ENCODE measurements at regions not wholly inside any gene's neighbourhood (a gene's known extent, or its start where the extent isn't known, plus 50 kb on each side); places are given as distances from the start of the nearest gene placed in this dataset.

GRCh38 chr1:90386899-90387720 is 330.0 kb downstream of the BARHL2 start:
- no peaks in the 10 kb centered on the region for H3K36me3 ChIP-seq (ENCODE audit: control insufficient read depth in 1 of 2, insufficient read depth in 2 of 2, low read length in 2 of 2)
- no TSS peak for BruUV-seq (replicated peaks)
- CTCF ChIA-PET: no interaction called here
- no peak overlapping the region for H3K9ac ChIP-seq (ENCODE audit: low read length)
- intact Hi-C loops (cut with micrococcal nuclease): no loop called here
- no peaks in the 10 kb centered on the region for H3K9me2 ChIP-seq (ENCODE audit: insufficient read depth)
- POLR2A ChIA-PET: no interaction called here
- H4K20me1 ChIP-seq (ENCODE audit: insufficient read depth): no peaks in the 10 kb centered on the region
- no peak for DNase-seq (ENCODE audit: low read depth, low spot score)
- H3K4me1 ChIP-seq (ENCODE audit: control insufficient read depth in 1 of 2, insufficient read depth in 2 of 2, low read length in 2 of 2): no peaks in the 10 kb centered on the region
- H3K4me2 ChIP-seq (ENCODE audit: low read length): no peak overlapping the region
- H3K79me2 ChIP-seq (ENCODE audit: insufficient read depth, low read length): no peaks in the 10 kb centered on the region
- ATAC-seq: no peak
- H3K27ac ChIP-seq (ENCODE audit: low read depth, low read length): no peak overlapping the region
- no peak overlapping the region for H3K4me3 ChIP-seq (replicated peaks in 1 of 2; ENCODE audit: low read depth in 1 of 2, low read length in 2 of 2)
- H3K9me3 ChIP-seq (ENCODE audit: control insufficient read depth in 1 of 2, insufficient read depth in 1 of 2, low read depth in 1 of 2, low read length in 2 of 2): no peaks in the 10 kb centered on the region
- RAD21 ChIA-PET (ENCODE audit: low non-redundant PET in 1 of 2, low total read pairs in 2 of 2, uncharacterized antibody in 2 of 2, unreplicated experiment in 2 of 2): no interaction called here
- peaks cover 19% of the 10 kb centered on the region; the same call in 1 of the 2 replicates for H3K27me3 ChIP-seq (ENCODE audit: insufficient read depth, low read length)
- no peak for TF ChIP-seq ZFX (IDR thresholded peaks at IDR 0.05)
- no peak for TF ChIP-seq SIN3A (IDR thresholded peaks at IDR 0.05; ENCODE audit: low read depth)
- no peak for TF ChIP-seq EGR1 (IDR thresholded peaks at IDR 0.05; ENCODE audit: low read depth)
- TF ChIP-seq POLR2A (IDR thresholded peaks at IDR 0.05; ENCODE audit: borderline replicate concordance, extremely low read depth, insufficient read depth, insufficient read length): no peak
- no peak for TF ChIP-seq EZH2 (IDR thresholded peaks at IDR 0.05)
- no peak for TF ChIP-seq CTCF (IDR thresholded peaks at IDR 0.05 in 2 of 3, conservative IDR thresholded peaks at IDR 0.05 in 1 of 3; ENCODE audit: borderline replicate concordance in 1 of 3, insufficient read depth in 1 of 3, low read depth in 2 of 3, low read length in 2 of 3)
- TF ChIP-seq MAX (IDR thresholded peaks at IDR 0.05): no peak
- TF ChIP-seq ATF3 (IDR thresholded peaks at IDR 0.05): no peak
- no peak for TF ChIP-seq RAD21 (IDR thresholded peaks at IDR 0.05; ENCODE audit: low read depth)
- no peak for TF ChIP-seq ZNF274 (IDR thresholded peaks at IDR 0.05; ENCODE audit: low read depth, low read length)
- TF ChIP-seq EZH2phosphoT487 (IDR thresholded peaks at IDR 0.05; ENCODE audit: borderline replicate concordance): no peak
- TF ChIP-seq SRF (IDR thresholded peaks at IDR 0.05; ENCODE audit: low read depth): no peak
- TF ChIP-seq JUND (IDR thresholded peaks at IDR 0.05): no peak
- no peak for TF ChIP-seq FOSL1 (IDR thresholded peaks at IDR 0.05; ENCODE audit: low read depth)
- no peak for TF ChIP-seq ZBTB33 (IDR thresholded peaks at IDR 0.05; ENCODE audit: extremely low read depth, insufficient replicate concordance, low read length)
- no peak overlapping the region for H2AFZ ChIP-seq (ENCODE audit: low read depth, low read length, poor library complexity, severe bottlenecking)
